HCT116 (cell line): ENCODE measurements at regions not wholly inside any gene's neighbourhood (a gene's known extent, or its start where the extent isn't known, plus 50 kb on each side); places are given as distances from the start of the nearest gene placed in this dataset.

Experiments used
- ATAC-seq: fragments of 200-7000 bp; cut with Tn5 transposase; 2 replicates; pipeline ENCODE4 v1.9.1; 2020; ENCODE audit warnings: mild to moderate bottlenecking, moderate library complexity
- BruUV-seq: library from RNA; stranded (reverse); fragments of 400-500 nt; replicated peaks from 2 replicates; lab custom pipeline; 2021; lab: Mats Ljungman, UMichigan
- CTCF ChIA-PET: fragments of 300-600 bp; sonication (Branson Sonifier 250); formaldehyde crosslinking; loops from one replicate; lab custom pipeline; 2021; ENCODE audit warnings: antibody characterized with exemption; lab: Charles Lee
- POLR2A ChIA-PET: fragments of 300-600, 350-600 bp; sonication (Branson Sonifier 250); formaldehyde crosslinking; loops from one replicate; lab custom pipeline; 2021; ENCODE audit warnings: antibody characterized with exemption; lab: Charles Lee
- RAD21 ChIA-PET, 2 experiments: fragments of 300-600 bp; sonication (Branson Sonifier 250); formaldehyde crosslinking; loops; one replicate each; lab custom pipeline; 2023; ENCODE audit warnings: low total read pairs in 2 of 2; ENCODE audit not compliant: uncharacterized antibody in 2 of 2, unreplicated experiment in 2 of 2, low non-redundant PET in 1 of 2; lab: Charles Lee
- DNase-seq: peaks from one replicate; pipeline ENCODE4 v3.0.0-alpha.2; 2010; ENCODE audit warnings: low read depth, low spot score
- H2AFZ ChIP-seq: fragments of 200-600 bp; shearing (Covaris generic), sonication (generic); 2 replicates; pipeline ENCODE4 v1.6.1; 2017; ENCODE audit warnings: low read depth, mixed run types, mixed read lengths, antibody characterized with exemption, low read length; ENCODE audit not compliant: poor library complexity, severe bottlenecking
- H3K27ac ChIP-seq: 2 replicates; pipeline ENCODE4 v1.5.1; 2012; ENCODE audit warnings: low read depth, low read length
- H3K27me3 ChIP-seq: fragments of 200-600 bp; sonication (generic); 2 replicates; pipeline ENCODE4 v1.6.1; 2016; ENCODE audit warnings: mixed run types, low read length, mixed read lengths; ENCODE audit not compliant: insufficient read depth
- H3K36me3 ChIP-seq, 2 experiments: fragments of 200-500 bp in 1 of 2; fragments of 200-600 bp in 1 of 2; sonication (Bioruptor generic) in 1 of 2; sonication (generic) in 1 of 2; 2 replicates each; pipeline versions ENCODE4 v1.5.1 to v1.6.1; 2014 to 2016; ENCODE audit warnings: low read length in 2 of 2, inconsistent platforms in 1 of 2, mixed read lengths in 1 of 2, mixed run types in 1 of 2; ENCODE audit not compliant: insufficient read depth in 2 of 2, control insufficient read depth in 1 of 2
- H3K4me1 ChIP-seq, 2 experiments: fragments of 200-600 bp in 1 of 2; sonication (generic) in 1 of 2; 2 replicates each; pipeline versions ENCODE4 v1.5.1 to v1.6.1; 2012 to 2017; ENCODE audit warnings: low read length in 2 of 2, inconsistent platforms in 1 of 2, mild to moderate bottlenecking in 1 of 2, mixed read lengths in 1 of 2, mixed run types in 1 of 2, moderate library complexity in 1 of 2; ENCODE audit not compliant: insufficient read depth in 2 of 2, control insufficient read depth in 1 of 2
- H3K4me2 ChIP-seq: fragments of 200-600 bp; sonication (generic); 2 replicates; pipeline ENCODE4 v1.6.1; 2017; ENCODE audit warnings: mixed run types, low read length, mixed read lengths
- H3K4me3 ChIP-seq, 2 experiments: fragments of 200-600 bp in 1 of 2; sonication (generic) in 1 of 2; replicated peaks in 1 of 2; 2 replicates each; pipeline ENCODE4 v1.5.1; 2011 to 2016; ENCODE audit warnings: low read length in 2 of 2, control low read depth in 1 of 2, low read depth in 1 of 2, mild to moderate bottlenecking in 1 of 2, mixed read lengths in 1 of 2, mixed run types in 1 of 2
- H3K79me2 ChIP-seq: fragments of 200-600 bp; sonication (generic); 2 replicates; pipeline ENCODE4 v1.6.1; 2017; ENCODE audit warnings: mild to moderate bottlenecking, mixed run types, low read length, moderate library complexity, mixed read lengths; ENCODE audit not compliant: insufficient read depth
- H3K9ac ChIP-seq: fragments of 200-600 bp; sonication (generic); 2 replicates; pipeline ENCODE4 v1.6.1; 2016; ENCODE audit warnings: low read length, mixed read lengths
- H3K9me2 ChIP-seq: fragments of 200-600 bp; sonication (generic), shearing (Covaris generic); 2 replicates; pipeline ENCODE4 v1.6.1; 2017; ENCODE audit warnings: mixed run types, mild to moderate bottlenecking, moderate library complexity; ENCODE audit not compliant: insufficient read depth
- H3K9me3 ChIP-seq, 2 experiments: fragments of 200-500 bp in 1 of 2; fragments of 200-600 bp in 1 of 2; sonication (Bioruptor generic) in 1 of 2; sonication (generic) in 1 of 2; 2 replicates each; pipeline ENCODE4 v1.6.1; 2014 to 2017; ENCODE audit warnings: low read length in 2 of 2, mixed read lengths in 2 of 2, inconsistent platforms in 1 of 2, low read depth in 1 of 2, mild to moderate bottlenecking in 1 of 2, mixed run types in 1 of 2, moderate library complexity in 1 of 2; ENCODE audit not compliant: control insufficient read depth in 1 of 2, insufficient read depth in 1 of 2
- H4K20me1 ChIP-seq: fragments of 200-600 bp; sonication (generic), shearing (Covaris generic); 2 replicates; pipeline ENCODE4 v1.6.1; 2017; ENCODE audit warnings: mixed run types, mild to moderate bottlenecking, moderate library complexity; ENCODE audit not compliant: insufficient read depth
- CTCF ChIP-seq, 3 experiments: fragments of 200-600 bp in 1 of 3; sonication (generic) in 1 of 3; IDR thresholded peaks in 2 of 3; conservative IDR thresholded peaks in 1 of 3; 2 replicates each; pipeline ENCODE4 v1.5.1; 2012 to 2017; ENCODE audit warnings: low read depth in 2 of 3, low read length in 2 of 3, antibody characterized with exemption in 1 of 3, borderline replicate concordance in 1 of 3, control low read depth in 1 of 3, mild to moderate bottlenecking in 1 of 3, mixed read lengths in 1 of 3, mixed run types in 1 of 3, moderate library complexity in 1 of 3; ENCODE audit not compliant: insufficient read depth in 1 of 3
- EGR1 ChIP-seq: IDR thresholded peaks from 2 replicates; pipeline ENCODE4 v1.6.1; 2012; ENCODE audit warnings: low read depth
- EZH2 ChIP-seq: fragments of 200-600 bp; sonication (generic); IDR thresholded peaks from 2 replicates; pipeline ENCODE4 v1.6.1; 2017; ENCODE audit warnings: antibody characterized with exemption, mixed run types
- FOSL1 ChIP-seq: IDR thresholded peaks from 2 replicates; pipeline ENCODE4 v1.6.1; 2012; ENCODE audit warnings: low read depth
- JUND ChIP-seq: IDR thresholded peaks from 2 replicates; pipeline ENCODE4 v1.6.1; 2012
- MAX ChIP-seq: IDR thresholded peaks from 2 replicates; pipeline ENCODE4 v1.6.1; 2012
- POLR2A ChIP-seq: IDR thresholded peaks from 2 replicates; pipeline ENCODE4 v1.7.0; 2011; ENCODE audit warnings: borderline replicate concordance; ENCODE audit not compliant: insufficient read depth, insufficient read length; ENCODE audit errors: extremely low read depth
- POLR2AphosphoS5 ChIP-seq: IDR thresholded peaks from 2 replicates; pipeline ENCODE4 v1.6.1; 2011; ENCODE audit warnings: mild to moderate bottlenecking, low read depth, low read length, moderate library complexity
- REST ChIP-seq: IDR thresholded peaks from 2 replicates; pipeline ENCODE4 v1.6.1; 2012; ENCODE audit warnings: low read depth
- SIN3A ChIP-seq: IDR thresholded peaks from 2 replicates; pipeline ENCODE4 v1.6.1; 2012; ENCODE audit warnings: low read depth
- YY1 ChIP-seq: IDR thresholded peaks from 2 replicates; pipeline ENCODE4 v1.6.1; 2011; ENCODE audit warnings: low read length, low read depth, moderate library complexity, mild to moderate bottlenecking; ENCODE audit not compliant: insufficient replicate concordance; ENCODE audit errors: extremely low read depth
- ZBTB33 ChIP-seq: IDR thresholded peaks from 2 replicates; pipeline ENCODE4 v1.6.1; 2011; ENCODE audit warnings: mild to moderate bottlenecking, low read length, moderate library complexity; ENCODE audit not compliant: insufficient replicate concordance; ENCODE audit errors: extremely low read depth
- ZFX ChIP-seq: fragments of 450-650 bp; IDR thresholded peaks from 2 replicates; pipeline ENCODE4 v1.6.1; 2017
- ZNF274 ChIP-seq: fragments of 200-500 bp; sonication (Bioruptor generic); IDR thresholded peaks from 2 replicates; pipeline ENCODE4 v1.6.1; 2014; ENCODE audit warnings: mild to moderate bottlenecking, low read depth, low read length, inconsistent platforms
- intact Hi-C: fragments of 100-400 bp; cut with micrococcal nuclease; formaldehyde crosslinking; loops from 2 replicates; pipeline ENCODE4 v1.10.0; 2022

- H3K9me2 ChIP-seq: no peaks in the 10 kb centered on the region
- H3K9me3 ChIP-seq: no peaks in the 10 kb centered on the region
- ChIA-PET POLR2A (no interaction called here), CTCF (no interaction called here), RAD21 (no interaction called here)
- H3K4me1 ChIP-seq: no peaks in the 10 kb centered on the region
- no peak overlapping the region for H2AFZ ChIP-seq
- no peak overlapping the region for H3K9ac ChIP-seq
- BruUV-seq: no TSS peak
- ATAC-seq (no peak), DNase-seq (no peak)
- intact Hi-C loops: no loop called here
- no peaks in the 10 kb centered on the region for H3K36me3 ChIP-seq
- no peak overlapping the region for H3K27ac ChIP-seq
- H3K79me2 ChIP-seq: no peaks in the 10 kb centered on the region
- H3K4me3 ChIP-seq: no peak overlapping the region
- H3K4me2 ChIP-seq: no peak overlapping the region
- H3K27me3 ChIP-seq: peaks cover 38% of the 10 kb centered on the region
- H4K20me1 ChIP-seq: no peaks in the 10 kb centered on the region
- TF ChIP-seq EGR1: no peak
- TF ChIP-seq POLR2AphosphoS5: no peak
- no peak for TF ChIP-seq ZNF274
- no peak for TF ChIP-seq FOSL1
- TF ChIP-seq CTCF (IDR thresholded peaks at IDR 0.05 in 2 of 3, conservative IDR thresholded peaks at IDR 0.05 in 1 of 3; ENCODE audit: borderline replicate concordance in 1 of 3, insufficient read depth in 1 of 3, low read depth in 2 of 3, low read length in 2 of 3): no peak
- TF ChIP-seq SIN3A: no peak
- TF ChIP-seq POLR2A: no peak
- no peak for TF ChIP-seq YY1
- no peak for TF ChIP-seq REST
- no peak for TF ChIP-seq MAX
- no peak for TF ChIP-seq ZBTB33
- no peak for TF ChIP-seq ZFX
- no peak for TF ChIP-seq EZH2
- TF ChIP-seq JUND: no peak
- TF ChIP-seq, all 23 proteins: peak for 0
These were observed 230.7 kb upstream of the CAND1 start for GRCh38 chr12:67038486-67038885.
